Activated CD4-positive, alpha-beta T cell treated with anti-CD3 and anti-CD28 coated beads for 1 hour (primary cell): ENCODE measurements at regions not wholly inside any gene's neighbourhood (a gene's known extent, or its start where the extent isn't known, plus 50 kb on each side); places are given as distances from the start of the nearest gene placed in this dataset.

Source experiments
- DNase-seq: peaks from one replicate; pipeline ENCODE4 v3.0.0-alpha.2; 2020

GRCh38 chr2:118222672-118223421, 134.6 kb downstream of the INSIG2 start:
- DNase-seq: no peak

- no peak for DNase-seq
These were observed 134.0 kb downstream of the INSIG2 start for GRCh38 chr2:118222273-118222594.

- no peak for DNase-seq
These were observed 133.4 kb downstream of the INSIG2 start for GRCh38 chr2:118221536-118222272.

DNA sequence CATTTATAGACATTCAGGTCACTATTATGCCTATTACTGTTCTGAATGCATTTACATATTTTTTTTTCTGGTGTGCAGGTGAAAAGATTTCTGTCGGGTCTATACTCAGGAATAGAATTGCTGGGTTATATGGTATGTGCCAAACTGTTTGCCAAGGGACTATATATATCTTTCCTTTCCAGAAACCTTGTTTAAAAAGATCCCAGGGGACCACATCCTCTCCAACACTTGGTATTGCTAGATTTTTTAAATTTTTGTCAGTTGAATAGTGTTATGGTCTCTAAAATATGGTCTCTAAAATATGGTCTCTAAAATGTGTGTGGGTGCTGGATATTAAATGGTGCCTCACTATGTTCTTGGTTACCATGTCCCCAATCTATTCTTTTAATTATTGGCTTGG, 131.3 kb downstream of the INSIG2 start:
- DNase-seq: no peak

GRCh38 chr2:118216224-118216623, 128.0 kb downstream of the INSIG2 start:
- DNase-seq: no peak

GRCh38 chr2:118209727-118210126, 121.5 kb downstream of the INSIG2 start:
- no peak for DNase-seq

- no peak for DNase-seq
These were observed 119.6 kb downstream of the INSIG2 start for GRCh38 chr2:118207889-118208288.

DNA sequence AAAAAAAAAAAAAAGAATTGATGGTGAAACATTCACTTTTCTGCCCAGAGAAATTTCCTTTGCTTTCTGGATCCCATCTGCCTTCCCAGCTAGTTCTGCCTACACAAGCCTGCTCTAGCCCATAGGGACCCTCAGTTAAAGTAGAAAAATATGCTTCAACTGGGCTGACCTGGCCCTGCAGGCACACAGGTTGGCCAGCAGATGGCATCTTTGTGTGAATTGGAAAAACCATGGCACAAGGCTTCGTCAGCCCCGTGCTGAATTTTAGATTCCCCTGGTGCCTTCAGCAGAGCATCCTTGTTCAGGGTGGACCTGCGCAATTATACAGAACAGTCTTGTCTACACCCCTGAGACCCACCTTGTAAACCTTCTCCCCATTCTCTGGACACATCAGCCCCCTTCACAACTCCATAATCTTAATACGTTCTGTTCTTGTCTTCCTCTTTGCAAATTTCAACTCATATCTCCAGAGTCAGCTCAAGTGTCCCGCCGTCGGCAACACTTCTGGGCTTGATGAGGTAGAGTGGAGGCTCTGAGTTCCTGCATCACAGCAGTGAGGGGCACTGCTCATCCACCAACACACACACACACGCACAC, 114.5 kb downstream of the INSIG2 start:
- DNase-seq: no peak

DNA sequence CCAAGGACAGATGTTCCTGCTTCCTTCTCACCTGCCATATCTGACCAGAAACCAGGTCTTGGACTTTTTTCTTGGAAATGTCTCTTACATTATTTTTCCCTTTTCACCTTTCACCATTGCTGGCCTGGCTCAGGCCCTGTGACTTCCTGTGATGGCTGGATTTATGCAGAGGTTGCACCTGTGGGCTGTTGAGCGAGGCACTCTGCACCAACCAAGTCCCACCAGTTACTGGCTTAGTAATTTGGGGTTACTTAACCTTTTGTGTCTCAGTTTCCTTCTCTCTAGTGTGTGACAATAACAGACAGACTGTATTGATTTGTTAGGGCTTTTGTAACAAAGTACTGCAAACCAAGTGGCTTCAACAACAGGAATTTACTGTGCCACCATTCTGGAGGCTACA, 110.0 kb downstream of the INSIG2 start:
- no peak for DNase-seq

DNA sequence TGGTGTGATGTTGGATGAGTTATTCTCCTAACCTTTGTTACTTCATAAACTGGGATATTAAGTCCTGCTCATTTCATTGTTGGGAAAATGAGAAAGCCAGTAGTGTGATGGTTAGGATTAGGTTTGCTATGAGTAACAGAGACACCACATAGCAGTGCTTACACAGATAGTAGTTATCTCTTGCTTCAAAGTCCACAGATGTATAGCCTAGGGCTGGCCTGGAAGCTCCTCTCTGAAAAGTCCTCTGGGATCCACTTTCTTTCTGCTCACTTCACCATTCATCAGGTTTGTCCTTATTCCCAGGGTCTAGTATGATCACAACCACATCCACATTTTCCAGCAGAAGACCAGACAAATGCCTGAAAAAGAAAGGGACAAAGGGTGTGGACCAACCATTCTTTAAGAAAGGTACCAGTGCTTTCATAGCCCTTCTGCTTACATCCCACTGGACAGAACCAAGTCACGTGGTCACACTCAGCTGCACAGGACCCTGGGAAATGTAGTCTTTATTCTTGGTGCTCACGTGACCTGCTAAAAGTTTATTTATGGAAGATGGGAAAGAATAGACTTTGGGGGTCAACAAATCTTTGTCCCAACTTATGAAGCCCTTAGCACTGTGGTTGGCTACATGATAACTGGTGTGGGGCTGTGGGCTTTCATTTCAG, 108.9 kb downstream of the INSIG2 start:
- no peak for DNase-seq

DNA sequence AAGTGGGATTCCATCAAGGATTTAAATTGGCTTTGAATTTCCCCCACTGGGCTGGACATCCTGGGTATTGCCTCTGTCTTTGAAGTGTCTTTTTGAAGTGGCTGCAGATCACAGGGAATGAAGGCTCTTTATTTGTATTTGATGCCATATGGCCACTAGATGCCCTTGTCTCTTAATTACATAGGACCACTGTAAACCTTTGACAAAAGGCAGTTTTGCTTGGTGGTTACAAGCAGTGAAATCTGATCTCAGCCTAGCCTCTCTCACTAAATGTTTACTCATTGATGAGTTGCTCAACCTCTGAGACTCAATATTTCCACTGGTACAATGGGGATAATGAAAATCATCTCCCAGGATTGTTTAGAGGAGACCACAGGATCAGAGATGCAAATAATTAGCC, 102.2 kb downstream of the INSIG2 start:
- no peak for DNase-seq

- no peak for DNase-seq
These were observed 98.6 kb downstream of the INSIG2 start for GRCh38 chr2:118186858-118187254.

DNA sequence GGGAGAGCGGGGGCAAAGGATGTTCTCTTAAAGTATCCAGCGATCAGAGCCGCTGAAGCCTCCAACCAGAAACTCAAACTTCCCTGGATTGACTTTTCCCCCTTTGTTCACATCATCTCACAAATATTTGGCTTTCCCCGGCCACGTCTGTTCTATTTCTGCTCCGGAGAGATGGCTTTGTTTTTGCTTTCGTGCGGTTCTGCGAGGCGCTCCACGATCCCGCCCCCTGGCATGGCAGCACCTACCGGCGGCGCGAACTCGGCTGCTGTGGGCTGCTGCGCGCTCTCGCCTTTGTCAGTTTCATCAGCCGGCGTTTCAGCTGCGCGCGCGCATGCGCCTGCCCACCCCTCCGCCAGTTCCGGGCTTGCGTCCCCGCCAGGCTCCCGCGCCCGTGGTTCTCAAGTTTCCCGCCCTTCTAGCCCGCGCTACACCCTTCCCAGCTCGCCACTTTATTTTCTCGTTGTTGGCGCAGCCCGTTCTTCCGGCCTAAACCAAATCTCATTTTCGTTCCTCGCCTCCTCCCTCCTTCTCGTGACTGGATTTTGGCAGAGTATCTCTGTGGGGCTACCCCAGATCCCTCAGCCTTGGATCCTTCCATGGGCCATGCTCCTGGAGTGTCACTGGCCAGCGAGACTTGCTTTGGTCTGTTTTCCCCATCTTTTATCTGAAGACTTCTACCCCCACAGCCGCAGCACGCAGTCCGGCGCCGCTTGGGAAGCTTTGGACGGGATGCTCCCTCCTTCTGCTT, 98.0 kb downstream of the INSIG2 start:
- DNase-seq: peak; percentile 78

DNA sequence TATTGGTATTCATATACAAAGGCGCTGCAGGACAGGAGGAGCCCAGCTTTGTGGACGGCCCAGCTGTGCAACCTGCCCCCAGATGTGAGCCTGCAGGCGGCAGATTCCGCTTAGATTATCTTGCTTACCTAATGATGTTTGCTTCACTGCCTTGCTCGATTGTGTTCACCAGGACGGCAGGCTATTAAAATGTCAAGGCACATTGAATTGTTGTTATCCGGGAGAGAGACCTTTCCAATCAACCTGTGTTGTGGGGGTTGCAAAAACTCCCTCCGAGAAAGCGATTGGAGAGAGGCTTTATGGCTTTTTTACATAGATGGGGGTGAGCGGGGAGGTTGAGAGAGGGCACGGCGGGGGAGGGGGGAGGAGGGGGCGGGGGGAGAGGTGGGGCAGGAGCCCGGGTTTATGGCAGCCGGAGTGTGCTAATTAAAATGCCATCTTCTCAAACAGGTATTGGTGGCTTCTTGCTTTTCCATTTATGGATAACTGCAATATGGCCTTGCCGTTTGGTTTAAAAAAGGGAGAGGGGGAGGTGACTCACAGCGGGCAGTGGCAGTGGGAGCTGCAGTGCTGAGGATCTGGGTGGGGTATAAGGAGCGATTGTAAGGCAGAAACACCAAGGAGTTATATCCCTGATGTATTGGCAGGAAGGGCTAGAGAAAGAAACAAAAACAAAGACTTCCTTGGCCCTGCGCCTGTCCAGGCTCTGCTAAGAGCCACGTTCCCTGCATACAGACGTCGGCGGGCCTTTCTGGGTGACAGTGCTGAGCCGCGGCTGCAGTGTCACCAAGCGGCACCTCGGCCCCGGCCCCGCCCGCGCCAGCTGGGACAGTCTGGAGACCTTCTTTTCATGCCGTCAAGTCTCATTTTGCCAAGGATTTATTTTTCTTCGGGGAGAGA, 97.2 kb downstream of the INSIG2 start:
- DNase-seq: peak; percentile 22

- no peak for DNase-seq
These were observed 95.1 kb downstream of the INSIG2 start for GRCh38 chr2:118183381-118183780.

DNA sequence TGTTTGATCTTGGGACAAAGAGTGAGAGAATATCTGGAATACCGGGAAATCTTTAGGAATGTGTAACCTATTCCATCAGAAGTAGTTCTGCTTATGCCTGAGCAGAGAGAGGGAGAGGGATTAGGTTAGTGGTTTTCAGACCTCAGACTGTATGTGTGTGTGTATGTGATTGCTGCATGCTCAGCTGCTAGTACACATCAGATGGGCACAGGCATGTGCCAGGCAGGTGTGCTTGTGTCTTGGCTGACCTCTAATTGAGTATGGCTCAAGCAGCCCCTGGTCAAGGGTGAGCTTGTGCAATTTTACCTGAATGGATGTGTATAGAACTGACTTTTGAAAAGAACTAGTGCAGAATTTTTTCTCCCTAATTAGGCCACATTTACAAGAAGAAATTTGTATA, 91.2 kb downstream of the INSIG2 start:
- no peak for DNase-seq

DNA sequence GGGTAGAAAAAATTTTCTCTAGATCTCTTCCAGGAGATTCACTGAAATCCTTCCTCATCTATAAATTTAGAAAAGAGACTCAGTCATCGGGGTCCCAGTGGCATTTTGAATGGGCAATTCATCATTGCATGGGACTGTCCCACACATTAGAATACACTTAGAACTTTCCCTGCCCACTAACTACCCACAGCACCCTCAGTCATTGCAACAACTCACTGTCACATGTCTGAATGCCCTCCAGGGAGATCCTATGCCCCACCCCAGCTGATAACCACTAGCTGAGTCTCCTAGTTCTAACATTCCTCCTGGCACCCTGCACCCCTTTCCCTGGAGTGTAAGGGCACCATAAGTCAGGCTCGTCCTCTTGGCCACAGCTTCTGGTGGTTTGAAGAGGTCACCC, 89.6 kb downstream of the INSIG2 start:
- no peak for DNase-seq

GRCh38 chr2:118177318-118177717, 89.0 kb downstream of the INSIG2 start:
- no peak for DNase-seq

- DNase-seq: no peak
These were observed 88.3 kb downstream of the INSIG2 start for GRCh38 chr2:118176601-118177000.

DNA sequence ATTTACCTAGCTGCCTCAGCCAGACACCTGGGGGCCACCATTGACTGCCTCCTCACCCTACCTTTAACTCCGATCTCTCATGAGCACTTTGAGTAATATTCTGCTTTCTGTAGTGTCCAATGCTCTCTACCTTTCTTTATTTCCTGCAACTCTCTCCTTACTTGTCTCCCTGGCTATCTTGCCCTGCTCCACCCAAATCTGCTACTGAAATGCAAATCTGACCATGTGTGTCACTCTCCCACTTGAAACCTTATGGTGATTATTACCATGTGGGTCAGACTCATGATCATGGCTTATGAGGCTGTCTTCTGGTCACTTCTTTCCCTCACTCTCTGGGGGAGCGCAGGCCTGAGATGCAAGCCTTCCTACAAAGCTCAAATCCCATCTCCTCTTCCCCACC, 83.3 kb downstream of the INSIG2 start:
- no peak for DNase-seq

DNA sequence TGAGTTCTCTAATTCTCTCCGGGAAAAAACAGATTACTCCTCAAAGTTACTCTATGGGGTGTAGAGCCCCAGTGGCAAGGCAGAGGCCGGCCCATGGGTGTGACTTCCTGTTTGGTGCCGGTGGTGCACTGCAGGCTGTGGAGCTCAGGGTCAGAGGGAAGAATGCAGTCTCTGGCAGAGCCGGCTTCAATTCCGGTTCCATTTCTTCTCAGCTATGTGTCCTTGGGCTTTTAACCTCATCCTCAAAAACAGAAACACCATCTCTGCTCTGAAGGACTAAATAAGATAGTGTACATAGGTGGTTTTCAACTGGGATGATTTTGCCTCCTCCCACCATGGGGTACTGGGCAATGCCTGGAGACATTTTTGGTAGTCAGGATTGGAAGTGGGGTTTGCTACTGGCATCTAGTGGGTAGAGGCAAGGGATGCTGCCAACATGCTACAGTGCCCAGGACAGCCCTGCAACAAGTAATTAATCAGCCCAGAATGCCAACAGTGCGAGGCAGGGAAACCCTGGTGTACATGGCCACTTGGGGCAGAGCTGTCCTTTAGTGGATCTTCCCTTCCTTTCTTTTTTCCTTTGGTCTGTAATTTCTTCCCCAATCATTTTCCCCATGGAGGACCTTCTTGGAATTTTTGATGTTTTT, 81.2 kb downstream of the INSIG2 start:
- no peak for DNase-seq
